GM19467 (cell line): ENCODE measurements at regions not wholly inside any gene's neighbourhood (a gene's known extent, or its start where the extent isn't known, plus 50 kb on each side); places are given as distances from the start of the nearest gene placed in this dataset.
"Not testable (repeated sequence)": the region's sequence is repeated elsewhere in the genome, so short reads cannot be mapped to it uniquely, and the experiment has no call there.

Source experiments
- ATAC-seq: cut with Tn5 transposase; IDR thresholded peaks from one replicate; pipeline ENCODE4 v1.9.1; 2021; ENCODE audit warnings: mild to moderate bottlenecking, moderate library complexity; ENCODE audit not compliant: unreplicated experiment

- no peak for ATAC-seq
Measured at GRCh38 chrX:137212078-137212632, 178.4 kb upstream of the GPR101 start.

GRCh38 chrX:137198040-137198439 lies 164.2 kb upstream of the GPR101 start:
- ATAC-seq, result no peak

- no peak for ATAC-seq
Measured at GRCh38 chrX:137195991-137196390, 162.2 kb upstream of the GPR101 start.

- no peak for ATAC-seq
Measured at GRCh38 chrX:137195296-137195695, 161.5 kb upstream of the GPR101 start.

- peak; percentile 85 for ATAC-seq
Measured at GRCh38 chrX:137194164-137194563, 160.4 kb upstream of the GPR101 start.

- ATAC-seq, result no peak
Measured at GRCh38 chrX:137187540-137187939, 153.7 kb upstream of the GPR101 start.

- ATAC-seq, result no peak
Measured at GRCh38 chrX:137178392-137178791, 144.6 kb upstream of the GPR101 start.

- ATAC-seq, result no peak
Measured at GRCh38 chrX:137172317-137172948, 138.6 kb upstream of the GPR101 start.

GRCh38 chrX:137171626-137172025 lies 137.8 kb upstream of the GPR101 start:
- no peak for ATAC-seq

- no peak for ATAC-seq
Measured at GRCh38 chrX:137166591-137166990, 132.8 kb upstream of the GPR101 start.

- ATAC-seq, result no peak
Measured at GRCh38 chrX:137164329-137164728, 130.5 kb upstream of the GPR101 start.

- ATAC-seq, result no peak
Measured at GRCh38 chrX:137151403-137151802, 117.6 kb upstream of the GPR101 start.

- ATAC-seq, result no peak
Measured at GRCh38 chrX:137143864-137144263, 110.1 kb upstream of the GPR101 start.

- not testable (repeated sequence) for ATAC-seq
Measured at GRCh38 chrX:137122651-137123050, 88.9 kb upstream of the GPR101 start.

- ATAC-seq, result no peak
Measured at GRCh38 chrX:137119049-137119448, 85.3 kb upstream of the GPR101 start.

GRCh38 chrX:137118536-137118935 lies 84.7 kb upstream of the GPR101 start:
- no peak for ATAC-seq

GRCh38 chrX:137118136-137118535 lies 84.3 kb upstream of the GPR101 start:
- no peak for ATAC-seq

GRCh38 chrX:137107877-137108276 lies 74.1 kb upstream of the GPR101 start:
- ATAC-seq, result not testable (repeated sequence)

GRCh38 chrX:137101273-137101990 lies 67.6 kb upstream of the GPR101 start:
- ATAC-seq, result no peak
